RWPE1 (cell line): ENCODE measurements at regions not wholly inside any gene's neighbourhood (a gene's known extent, or its start where the extent isn't known, plus 50 kb on each side); places are given as distances from the start of the nearest gene placed in this dataset.

Experiments
- CTCF ChIA-PET: fragments of 350-600 bp; sonication (Branson Sonifier 250); formaldehyde crosslinking; extraction: SDS; loops from one replicate; lab custom pipeline; 2021; lab: Yijun Ruan, JAX
- POLR2A ChIA-PET: fragments of 400-600 bp; formaldehyde crosslinking; extraction: SDS; loops from one replicate; lab custom pipeline; 2020; ENCODE audit warnings: antibody characterized with exemption; ENCODE audit not compliant: low non-redundant PET; lab: Yijun Ruan, JAX
- DNase-seq: peaks from one replicate; pipeline ENCODE4 v3.0.0; 2012; ENCODE audit warnings: low spot score
- H3K27ac ChIP-seq: fragments of 450-650 bp; 2 replicates; pipeline ENCODE4 v1.5.1; 2017
- TF ChIP-seq, protein P1 (sequence below): fragments of 450-650 bp; conservative IDR thresholded peaks from 2 replicates; pipeline ENCODE4 v1.5.1; 2017; ENCODE audit warnings: low read depth, mild to moderate bottlenecking

DNA sequence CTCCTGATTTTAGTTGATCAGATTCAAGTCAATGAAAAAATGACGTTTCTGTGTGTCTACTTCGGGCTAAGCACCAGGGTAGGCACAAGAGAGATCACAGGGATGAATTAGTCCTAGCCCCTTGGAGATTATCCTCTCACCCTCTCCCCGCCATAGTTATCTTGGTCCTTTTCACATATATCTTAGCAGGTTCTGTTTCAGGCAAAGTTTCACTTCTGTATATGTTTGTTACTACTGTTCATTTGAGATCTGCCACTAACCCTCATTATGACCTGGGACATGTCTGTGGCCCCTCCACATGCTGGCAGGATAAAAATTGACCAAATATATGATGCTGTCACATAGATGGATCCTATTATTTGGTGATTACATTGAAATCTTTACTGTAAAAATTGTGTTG is 186.1 kb downstream of the AASDHPPT start:
- H3K27ac ChIP-seq, result no peak overlapping the region
- no peak for DNase-seq
- POLR2A ChIA-PET, result no interaction called here
- TF ChIP-seq, protein P1, sequence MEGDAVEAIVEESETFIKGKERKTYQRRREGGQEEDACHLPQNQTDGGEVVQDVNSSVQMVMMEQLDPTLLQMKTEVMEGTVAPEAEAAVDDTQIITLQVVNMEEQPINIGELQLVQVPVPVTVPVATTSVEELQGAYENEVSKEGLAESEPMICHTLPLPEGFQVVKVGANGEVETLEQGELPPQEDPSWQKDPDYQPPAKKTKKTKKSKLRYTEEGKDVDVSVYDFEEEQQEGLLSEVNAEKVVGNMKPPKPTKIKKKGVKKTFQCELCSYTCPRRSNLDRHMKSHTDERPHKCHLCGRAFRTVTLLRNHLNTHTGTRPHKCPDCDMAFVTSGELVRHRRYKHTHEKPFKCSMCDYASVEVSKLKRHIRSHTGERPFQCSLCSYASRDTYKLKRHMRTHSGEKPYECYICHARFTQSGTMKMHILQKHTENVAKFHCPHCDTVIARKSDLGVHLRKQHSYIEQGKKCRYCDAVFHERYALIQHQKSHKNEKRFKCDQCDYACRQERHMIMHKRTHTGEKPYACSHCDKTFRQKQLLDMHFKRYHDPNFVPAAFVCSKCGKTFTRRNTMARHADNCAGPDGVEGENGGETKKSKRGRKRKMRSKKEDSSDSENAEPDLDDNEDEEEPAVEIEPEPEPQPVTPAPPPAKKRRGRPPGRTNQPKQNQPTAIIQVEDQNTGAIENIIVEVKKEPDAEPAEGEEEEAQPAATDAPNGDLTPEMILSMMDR, result no peak
- CTCF ChIA-PET, result no interaction called here

DNA sequence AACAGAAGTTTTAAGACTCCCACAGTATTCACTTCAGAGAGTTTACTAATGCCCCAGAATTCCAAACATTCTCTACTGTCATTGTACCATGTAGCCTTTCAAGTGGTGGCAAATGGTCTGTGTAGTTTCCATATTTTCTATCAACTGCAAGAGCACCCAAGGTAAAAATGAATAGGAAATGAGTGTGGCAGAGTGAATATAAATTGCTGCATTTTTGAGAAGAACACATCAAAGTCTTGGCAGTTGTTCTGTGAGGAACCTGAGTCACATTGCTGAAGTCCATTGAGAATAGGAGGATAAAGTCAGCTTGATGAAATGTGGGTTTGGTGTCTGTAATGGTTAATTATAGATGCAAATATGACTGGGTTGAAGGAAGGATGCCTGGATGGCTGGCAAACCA is 193.6 kb downstream of the AASDHPPT start:
- H3K27ac ChIP-seq, result no peak overlapping the region
- TF ChIP-seq, protein P1, result no peak
- ChIA-PET POLR2A (no interaction called here), CTCF (interaction anchor here (0.7 kb wide), 1 partner anchor 386 kb away, joined by 3 read pairs; no protein-coding TSS in a partner anchor)
- no peak for DNase-seq

DNA sequence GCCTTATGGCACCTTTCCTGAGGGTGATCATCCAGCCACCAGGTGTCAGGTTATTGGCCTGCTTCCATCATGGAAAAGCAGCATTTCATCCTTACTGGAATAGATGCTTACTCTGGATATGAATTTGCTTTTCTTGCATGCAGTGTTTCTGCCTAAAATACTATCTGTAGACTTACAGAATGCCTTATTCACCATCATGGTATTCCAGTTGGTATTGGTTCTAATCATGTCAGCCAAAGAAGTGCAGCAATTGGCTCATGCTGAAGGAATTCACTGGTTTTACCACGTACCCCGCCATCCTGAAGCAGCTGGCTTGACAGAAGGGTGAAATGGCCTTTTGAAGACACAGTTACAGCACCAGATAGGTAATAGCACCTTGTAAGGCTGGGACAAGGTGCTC is 194.2 kb downstream of the AASDHPPT start:
- TF ChIP-seq, protein P1, result no peak
- ChIA-PET POLR2A (no interaction called here), CTCF (interaction anchor here (0.7 kb wide), 1 partner anchor 385 kb away, joined by 3 read pairs; no protein-coding TSS in a partner anchor)
- DNase-seq, result no peak
- no peak overlapping the region for H3K27ac ChIP-seq

DNA sequence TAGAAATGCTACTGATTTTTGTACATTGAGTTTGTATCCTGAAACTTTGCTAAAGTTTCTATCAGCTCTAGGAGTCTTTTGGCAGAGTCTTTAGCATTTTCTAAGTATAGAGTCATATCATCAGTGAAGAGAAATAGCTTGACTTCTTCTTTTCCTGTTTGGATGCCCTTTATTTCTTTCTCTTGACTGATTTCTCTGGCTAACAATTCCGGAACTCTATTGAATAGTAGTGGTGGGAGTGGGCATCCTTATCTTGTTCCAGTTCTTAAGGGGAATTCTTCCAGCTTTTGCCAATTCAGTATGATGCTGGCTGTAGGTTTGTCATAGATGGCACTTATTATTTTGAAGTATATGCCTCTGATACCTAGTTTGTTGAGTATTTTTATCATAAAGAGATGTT is 197.7 kb downstream of the AASDHPPT start:
- TF ChIP-seq, protein P1, result no peak
- ChIA-PET CTCF (interaction anchor here (0.6 kb wide), 1 partner anchor 30 kb away, joined by 5 read pairs; no protein-coding TSS in a partner anchor), POLR2A (no interaction called here)
- DNase-seq, result no peak
- no peak overlapping the region for H3K27ac ChIP-seq

DNA sequence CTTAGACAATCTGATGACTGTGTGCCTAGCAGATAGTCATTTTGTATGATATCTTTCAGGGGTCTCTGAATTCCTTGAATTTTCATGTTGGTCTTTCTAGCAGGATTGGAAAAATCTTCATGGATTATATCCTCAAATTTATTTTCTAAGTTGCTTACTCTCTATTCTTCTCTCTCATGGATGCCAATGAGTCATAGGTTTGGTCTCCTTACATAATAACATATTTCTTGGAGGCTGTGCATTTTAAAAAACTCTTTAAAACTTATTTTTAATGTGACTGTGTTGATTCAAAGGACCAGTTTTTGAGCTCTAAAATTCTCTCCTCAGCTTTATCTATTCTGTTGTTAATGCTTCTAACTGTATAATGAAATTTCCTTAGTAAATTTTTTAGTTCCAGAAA is 198.7 kb downstream of the AASDHPPT start:
- DNase-seq, result no peak
- CTCF ChIA-PET, result no interaction called here
- TF ChIP-seq, protein P1, result no peak
- POLR2A ChIA-PET, result no interaction called here
- no peak overlapping the region for H3K27ac ChIP-seq

DNA sequence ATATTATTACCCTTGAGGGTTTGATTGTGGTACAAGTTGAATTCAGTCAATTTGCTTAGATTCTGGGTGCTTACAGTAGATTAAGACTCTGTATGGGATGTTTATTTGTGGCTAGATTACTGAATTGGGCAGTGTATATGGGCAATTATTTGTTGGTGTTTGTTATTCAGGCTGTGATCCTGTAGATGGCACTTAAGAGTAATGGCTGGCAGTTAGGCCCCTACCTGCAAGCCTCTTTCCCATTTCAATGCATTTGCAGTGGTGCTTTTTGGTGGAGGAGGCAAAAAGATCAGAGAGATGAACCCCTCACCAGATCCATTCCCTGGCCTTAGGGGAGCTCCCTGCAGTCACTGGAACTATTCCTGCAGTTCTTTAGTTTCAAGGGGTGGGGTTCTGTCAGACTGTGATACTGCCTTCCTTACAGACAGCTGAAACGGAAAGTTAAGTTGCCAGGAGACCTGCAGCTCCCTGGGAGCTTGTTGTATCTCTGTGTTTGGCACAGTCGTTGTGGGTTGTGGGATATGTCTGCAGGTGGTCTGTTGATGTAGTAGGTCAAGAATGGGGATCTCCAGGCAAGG is 199.5 kb downstream of the AASDHPPT start:
- ChIA-PET CTCF (interaction anchor here (0.9 kb wide), 1 partner anchor 274 kb away, joined by 3 read pairs; no protein-coding TSS in a partner anchor), POLR2A (no interaction called here)
- TF ChIP-seq, protein P1, result no peak; the same call in 1 of the 2 replicates
- no peak overlapping the region for H3K27ac ChIP-seq
- DNase-seq, result peak; percentile 11
